ENCODE measurements at regions not wholly inside any gene's neighbourhood (a gene's known extent, or its start where the extent isn't known, plus 50 kb on each side); places are given as distances from the start of the nearest gene placed in this dataset.

GRCh38 chr2:225328192-225328591, 71.3 kb upstream of the NYAP2 start:
- H2AFZ ChIP-seq (replicated peaks), result no peak overlapping the region
- no peak overlapping the region for H3K27ac Mint-ChIP-seq
- no peak for TF ChIP-seq EZH2 (IDR thresholded peaks at IDR 0.05)
- no peak for TF ChIP-seq CTCF (IDR thresholded peaks at IDR 0.05)
- no peak for TF ChIP-seq EZH2phosphoT487 (IDR thresholded peaks at IDR 0.05)
- no peaks in the 10 kb centered on the region for H3K27me3 ChIP-seq
- no peaks in the 10 kb centered on the region for H4K20me1 ChIP-seq (ENCODE audit: low read depth)
- no peaks in the 10 kb centered on the region for H3K36me3 Mint-ChIP-seq
- no peak for DNase-seq (ENCODE audit: low spot score)
- H3K27me3 Mint-ChIP-seq (ENCODE audit: insufficient read depth, low read depth), result peaks cover 2% of the 10 kb centered on the region
- H3K36me3 ChIP-seq, result no peaks in the 10 kb centered on the region
- H3F3A ChIP-seq (ENCODE audit: low read depth), result no peaks in the 10 kb centered on the region
- H3K4me3 ChIP-seq, result no peak overlapping the region
- H3K79me2 ChIP-seq (ENCODE audit: low read depth), result no peaks in the 10 kb centered on the region
- H3K4me1 Mint-ChIP-seq, result peaks cover 2% of the 10 kb centered on the region
- no peak overlapping the region for H3K4me2 ChIP-seq
- H3K27ac ChIP-seq, result no peak overlapping the region
- no peak overlapping the region for H3K9ac ChIP-seq
- H3K9me3 Mint-ChIP-seq, result peaks cover 2% of the 10 kb centered on the region
- H3K9me3 ChIP-seq (ENCODE audit: low read depth), result no peaks in the 10 kb centered on the region
- no peak overlapping the region for H3K4me3 Mint-ChIP-seq
- no peaks in the 10 kb centered on the region for H3K4me1 ChIP-seq

GRCh38 chr2:225326969-225327368, 72.5 kb upstream of the NYAP2 start:
- Histone ChIP-seq H4K20me1 (ENCODE audit: low read depth) (no peaks in the 10 kb centered on the region), H3K4me2 (no peak overlapping the region), H3K4me1 (no peaks in the 10 kb centered on the region), H3F3A (ENCODE audit: low read depth) (no peaks in the 10 kb centered on the region), H3K27me3 (no peaks in the 10 kb centered on the region), H3K27ac (no peak overlapping the region), H2AFZ (replicated peaks) (no peak overlapping the region), H3K79me2 (ENCODE audit: low read depth) (no peaks in the 10 kb centered on the region), H3K4me3 (no peak overlapping the region), H3K36me3 (no peaks in the 10 kb centered on the region), H3K9ac (no peak overlapping the region), H3K9me3 (ENCODE audit: low read depth) (no peaks in the 10 kb centered on the region)
- TF ChIP-seq EZH2phosphoT487 (IDR thresholded peaks at IDR 0.05) (no peak), CTCF (IDR thresholded peaks at IDR 0.05) (no peak), EZH2 (IDR thresholded peaks at IDR 0.05) (no peak)
- Mint-ChIP-seq H3K27me3 (ENCODE audit: insufficient read depth, low read depth) (peaks cover 2% of the 10 kb centered on the region), H3K4me1 (peaks cover 2% of the 10 kb centered on the region), H3K9me3 (peaks cover 2% of the 10 kb centered on the region), H3K27ac (no peak overlapping the region), H3K36me3 (no peaks in the 10 kb centered on the region), H3K4me3 (no peak overlapping the region)
- peak; percentile 7 for DNase-seq (ENCODE audit: low spot score)

GRCh38 chr2:225319872-225320271, 79.6 kb upstream of the NYAP2 start:
- Histone ChIP-seq H4K20me1 (ENCODE audit: low read depth) (no peaks in the 10 kb centered on the region), H3K4me3 (no peak overlapping the region), H3K36me3 (no peaks in the 10 kb centered on the region), H3K9me3 (ENCODE audit: low read depth) (no peaks in the 10 kb centered on the region), H3K4me2 (no peak overlapping the region), H3K27me3 (no peaks in the 10 kb centered on the region), H3K27ac (no peak overlapping the region), H3K9ac (no peak overlapping the region), H3K4me1 (no peaks in the 10 kb centered on the region), H2AFZ (replicated peaks) (no peak overlapping the region), H3K79me2 (ENCODE audit: low read depth) (no peaks in the 10 kb centered on the region), H3F3A (ENCODE audit: low read depth) (no peaks in the 10 kb centered on the region)
- H3K9me3 Mint-ChIP-seq, result peaks cover 15% of the 10 kb centered on the region
- peaks cover 3% of the 10 kb centered on the region for H3K27me3 Mint-ChIP-seq (ENCODE audit: insufficient read depth, low read depth)
- H3K4me1 Mint-ChIP-seq, result no peaks in the 10 kb centered on the region
- H3K4me3 Mint-ChIP-seq, result no peak overlapping the region
- no peak overlapping the region for H3K27ac Mint-ChIP-seq
- no peak for TF ChIP-seq EZH2phosphoT487 (IDR thresholded peaks at IDR 0.05)
- TF ChIP-seq EZH2 (IDR thresholded peaks at IDR 0.05), result no peak
- TF ChIP-seq CTCF (IDR thresholded peaks at IDR 0.05), result no peak
- H3K36me3 Mint-ChIP-seq, result no peaks in the 10 kb centered on the region
- DNase-seq (ENCODE audit: low spot score), result no peak
